ENCODE measurements at regions not wholly inside any gene's neighbourhood (a gene's known extent, or its start where the extent isn't known, plus 50 kb on each side); places are given as distances from the start of the nearest gene placed in this dataset.

- Histone ChIP-seq H2BK20ac (ENCODE audit: low read length) (no peak overlapping the region), H4K20me1 (replicated peaks in 1 of 2; ENCODE audit: control insufficient read depth in 1 of 2, insufficient read depth in 2 of 2, low read length in 2 of 2) (no peaks in the 10 kb centered on the region), H3K9me3 (ENCODE audit: insufficient read depth in 2 of 2, low read depth in 1 of 2, low read length in 1 of 2) (no peaks in the 10 kb centered on the region), H2BK15ac (ENCODE audit: low read length) (no peak overlapping the region), H3K56ac (replicated peaks; ENCODE audit: insufficient read length, low read depth, low read length) (no peak overlapping the region), H3K36me3 (ENCODE audit: control insufficient read depth in 2 of 4, insufficient read depth in 4 of 4, low read length in 3 of 4) (no peaks in the 10 kb centered on the region), H3K4me1 (replicated peaks in 1 of 4; ENCODE audit: control insufficient read depth in 3 of 4, insufficient read depth in 4 of 4, low read length in 3 of 4) (no peaks in the 10 kb centered on the region), H2AFZ (ENCODE audit: low read length) (no peak overlapping the region), H3K23me2 (ENCODE audit: low read depth, low read length) (no peaks in the 10 kb centered on the region), H3K23ac (ENCODE audit: insufficient read length) (no peak overlapping the region), H3K27ac (ENCODE audit: low read depth, low read length) (no peak overlapping the region), H4K91ac (replicated peaks; ENCODE audit: insufficient read length, low read length) (no peak overlapping the region), H2BK120ac (replicated peaks; ENCODE audit: low read depth, low read length) (no peak overlapping the region), H3K4me2 (ENCODE audit: insufficient read depth in 1 of 2, low read depth in 2 of 2, low read length in 2 of 2) (no peak overlapping the region), H3K27me3 (replicated peaks in 1 of 4; ENCODE audit: control insufficient read depth in 3 of 4, extremely low read depth in 1 of 4, insufficient read depth in 3 of 4, low read length in 3 of 4) (no peaks in the 10 kb centered on the region; a peak in 2 of 7 replicates), H3K4me3 (ENCODE audit: extremely low read depth in 1 of 4, insufficient read depth in 2 of 4, low read depth in 3 of 4, low read length in 4 of 4) (no peak overlapping the region), H4K5ac (ENCODE audit: insufficient read length, low read depth, low read length) (no peak overlapping the region), H3K79me1 (ENCODE audit: low read depth, low read length) (no peaks in the 10 kb centered on the region), H3K79me2 (ENCODE audit: control insufficient read depth in 1 of 2, insufficient read depth in 2 of 2, low read length in 2 of 2) (no peaks in the 10 kb centered on the region), H3K9ac (replicated peaks in 1 of 4; ENCODE audit: extremely low read depth in 1 of 4, low read depth in 3 of 4, low read length in 3 of 4) (no peak overlapping the region), H4K8ac (ENCODE audit: extremely low read depth, insufficient read depth, low read length) (no peak overlapping the region), H3K18ac (ENCODE audit: extremely low read depth, low read length) (no peak overlapping the region), H3K14ac (ENCODE audit: insufficient read length) (no peak overlapping the region), H2BK12ac (ENCODE audit: low read depth, low read length) (no peak overlapping the region), H2AK5ac (ENCODE audit: low read depth, low read length) (no peak overlapping the region), H3K4ac (replicated peaks; ENCODE audit: insufficient read length, low read depth, low read length) (no peak overlapping the region), H2BK5ac (ENCODE audit: low read depth, low read length) (no peak overlapping the region)
- no peak for FAIRE-seq
- DNase-seq (ENCODE audit: low read depth in 1 of 2, low spot score in 2 of 2) = no peak
- ChIA-PET POLR2A (ENCODE audit: partially characterized antibody) (no interaction called here), CTCF (ENCODE audit: partially characterized antibody) (interaction anchor here (1.3 to 3.0 kb wide), 4 partner anchors 10 to 73 kb away, joined by 3 to 16 read pairs (median 7); no protein-coding TSS in a partner anchor)
- TF ChIP-seq SP1 (IDR thresholded peaks at IDR 0.05; ENCODE audit: low read depth, low read length) (no peak), CBX8 (IDR thresholded peaks at IDR 0.05; ENCODE audit: borderline replicate concordance, low read depth, low read length) (no peak), TAF7 (optimal IDR thresholded peaks at IDR 0.05; ENCODE audit: borderline replicate concordance, low read depth, low read length) (no peak), CREB1 (IDR thresholded peaks at IDR 0.05) (no peak), CTBP2 (IDR thresholded peaks at IDR 0.05; ENCODE audit: borderline replicate concordance, insufficient read depth, insufficient read length, low read length) (no peak), SP2 (IDR thresholded peaks at IDR 0.05; ENCODE audit: low read length) (no peak), FOSL1 (IDR thresholded peaks at IDR 0.05; ENCODE audit: insufficient read depth, low read depth, low read length) (no peak), KDM4A (IDR thresholded peaks at IDR 0.05; ENCODE audit: low read depth, low read length, severe bottlenecking) (no peak), POLR2AphosphoS5 (IDR thresholded peaks at IDR 0.05; ENCODE audit: low read depth, low read length) (no peak), ZNF274 (IDR thresholded peaks at IDR 0.05; ENCODE audit: borderline replicate concordance, extremely low read depth, low read length) (no peak), BCL11A (IDR thresholded peaks at IDR 0.05; ENCODE audit: low read depth in 2 of 2, low read length in 2 of 2) (no peak), TEAD4 (IDR thresholded peaks at IDR 0.05; ENCODE audit: low read depth, low read length) (no peak), KDM5A (IDR thresholded peaks at IDR 0.05; ENCODE audit: low read length) (no peak)
- WGBS, 2 experiments (ENCODE audit: extremely low coverage in 1 of 2, insufficient coverage in 1 of 2, insufficient read length in 1 of 2, insufficient replicate concordance in 2 of 2, low coverage in 1 of 2, low lambda C conversion rate in 2 of 2, missing lambda C conversion rate in 1 of 2) = 90% methylated on average over 5 of the region's 5 CpGs; no CpG with 5 or more reads in 1 of the 2 experiments
Observed at GRCh38 chr5:133827830-133828229, 140.6 kb downstream of the C5orf15 start.
